Suprapubic skin (tissue), 3 donors: ENCODE measurements at regions not wholly inside any gene's neighbourhood (a gene's known extent, or its start where the extent isn't known, plus 50 kb on each side); places are given as distances from the start of the nearest gene placed in this dataset.
"Not testable (repeated sequence)": the region's sequence is repeated elsewhere in the genome, so short reads cannot be mapped to it uniquely, and the experiment has no call there.

ENCODE experiments used
- CTCF ChIP-seq, 2 donors: fragments of 200-600 bp in 1 of 2; fragments of 450-650 bp in 1 of 2; sonication (generic) in 1 of 2; IDR thresholded peaks; one replicate each; pipeline ENCODE4 v1.5.1; 2016 to 2019; ENCODE audit warnings: antibody characterized with exemption in 2 of 2, mild to moderate bottlenecking in 1 of 2, moderate library complexity in 1 of 2
- EP300 ChIP-seq: sonication (generic); formaldehyde crosslinking; IDR thresholded peaks from one replicate; pipeline ENCODE4 v1.6.1; 2017; ENCODE audit warnings: antibody characterized with exemption
- POLR2A ChIP-seq, 2 donors: fragments of 450-650 bp; IDR thresholded peaks; one replicate each; pipeline ENCODE4 v1.6.1; 2017; ENCODE audit warnings: antibody characterized with exemption in 2 of 2, mild to moderate bottlenecking in 2 of 2, moderate library complexity in 2 of 2

- not testable (repeated sequence) for TF ChIP-seq CTCF (IDR thresholded peaks at IDR 0.05); POLR2A (IDR thresholded peaks at IDR 0.05); EP300
Observed at GRCh38 chr18:14384961-14385360, 158.4 kb downstream of the POTEC start.
